ENCODE measurements at regions not wholly inside any gene's neighbourhood (a gene's known extent, or its start where the extent isn't known, plus 50 kb on each side); places are given as distances from the start of the nearest gene placed in this dataset.

DNA sequence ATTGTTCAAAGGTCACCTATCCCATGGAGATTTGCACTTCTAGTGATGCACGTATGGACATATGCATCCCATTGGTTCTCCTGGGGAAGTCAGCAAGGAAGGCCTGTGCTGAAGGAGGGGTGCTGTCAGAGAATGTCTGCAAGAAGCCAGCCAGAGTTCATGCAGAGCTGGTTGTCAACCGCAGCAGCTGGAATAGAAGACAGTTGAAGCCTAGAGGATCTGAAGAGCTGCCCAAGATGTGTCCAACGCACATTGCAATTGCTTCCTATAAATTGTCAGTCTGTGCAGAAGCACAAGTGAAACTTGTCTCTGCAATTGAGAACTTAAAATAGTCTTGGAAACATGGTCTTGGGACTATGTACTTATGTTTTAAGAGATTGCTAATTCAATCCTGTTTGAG, 82.1 kb upstream of the CNTNAP4 start:
- in situ Hi-C loops (cut with HindIII; ENCODE audit: low sequenced_read_pairs): no loop called here
- no peak overlapping the region for H3K4me3 ChIP-seq (ENCODE audit: low read depth, low read length)
- TF ChIP-seq, protein P1, sequence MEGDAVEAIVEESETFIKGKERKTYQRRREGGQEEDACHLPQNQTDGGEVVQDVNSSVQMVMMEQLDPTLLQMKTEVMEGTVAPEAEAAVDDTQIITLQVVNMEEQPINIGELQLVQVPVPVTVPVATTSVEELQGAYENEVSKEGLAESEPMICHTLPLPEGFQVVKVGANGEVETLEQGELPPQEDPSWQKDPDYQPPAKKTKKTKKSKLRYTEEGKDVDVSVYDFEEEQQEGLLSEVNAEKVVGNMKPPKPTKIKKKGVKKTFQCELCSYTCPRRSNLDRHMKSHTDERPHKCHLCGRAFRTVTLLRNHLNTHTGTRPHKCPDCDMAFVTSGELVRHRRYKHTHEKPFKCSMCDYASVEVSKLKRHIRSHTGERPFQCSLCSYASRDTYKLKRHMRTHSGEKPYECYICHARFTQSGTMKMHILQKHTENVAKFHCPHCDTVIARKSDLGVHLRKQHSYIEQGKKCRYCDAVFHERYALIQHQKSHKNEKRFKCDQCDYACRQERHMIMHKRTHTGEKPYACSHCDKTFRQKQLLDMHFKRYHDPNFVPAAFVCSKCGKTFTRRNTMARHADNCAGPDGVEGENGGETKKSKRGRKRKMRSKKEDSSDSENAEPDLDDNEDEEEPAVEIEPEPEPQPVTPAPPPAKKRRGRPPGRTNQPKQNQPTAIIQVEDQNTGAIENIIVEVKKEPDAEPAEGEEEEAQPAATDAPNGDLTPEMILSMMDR (IDR thresholded peaks at IDR 0.05; ENCODE audit: low read depth, low read length, missing control alignments): no peak
- DNase-seq (ENCODE audit: low read depth): no peak

DNA sequence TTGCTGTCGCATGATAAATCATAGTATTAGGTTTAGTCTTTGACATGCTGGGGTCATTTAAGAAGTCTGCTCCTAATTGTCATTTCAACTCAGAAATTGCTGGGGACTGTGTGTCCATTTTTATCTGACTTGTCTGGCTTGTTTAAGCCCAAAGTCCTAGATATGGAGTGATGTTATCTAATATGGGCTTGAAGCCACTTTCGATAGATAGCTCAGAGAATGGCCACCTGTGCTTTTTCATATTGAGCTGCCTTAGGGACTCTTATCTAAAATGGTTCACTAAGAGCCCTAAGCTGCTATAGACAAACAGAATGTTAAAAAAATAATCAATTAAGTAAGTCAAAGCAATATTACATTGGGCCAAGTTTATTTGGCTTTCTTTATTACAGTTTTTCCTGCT, 81.6 kb upstream of the CNTNAP4 start:
- TF ChIP-seq, protein P1 (IDR thresholded peaks at IDR 0.05; ENCODE audit: low read depth, low read length, missing control alignments): no peak

DNA sequence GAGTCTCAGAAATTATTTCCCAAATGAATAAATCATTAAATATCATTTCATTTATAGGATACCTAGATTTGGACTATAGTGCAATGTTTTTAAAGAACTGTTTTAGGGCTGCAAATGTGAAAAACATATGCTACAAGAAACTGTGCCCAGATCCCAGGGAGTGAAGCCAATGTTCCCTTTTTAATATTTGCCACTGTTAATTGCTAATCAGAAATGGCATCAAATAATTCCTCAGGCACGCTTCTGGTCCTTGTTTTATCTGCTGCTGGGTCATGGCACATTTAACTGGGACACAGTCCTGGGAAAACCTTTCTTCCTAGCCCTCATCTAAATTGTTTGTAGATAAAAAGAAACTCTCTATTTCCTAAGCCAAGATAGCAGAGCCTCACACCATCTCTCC, 79.3 kb upstream of the CNTNAP4 start:
- TF ChIP-seq, protein P1 (IDR thresholded peaks at IDR 0.05; ENCODE audit: low read depth, low read length, missing control alignments): no peak
- H3K4me3 ChIP-seq (ENCODE audit: low read depth, low read length): no peak overlapping the region
- in situ Hi-C loops (cut with HindIII; ENCODE audit: low sequenced_read_pairs): no loop called here
- no peak for DNase-seq (ENCODE audit: low read depth)

More for the DNA sequence above, 81.6 kb upstream of the CNTNAP4 start:
- DNase-seq (ENCODE audit: low read depth): no peak
- no peak overlapping the region for H3K4me3 ChIP-seq (ENCODE audit: low read depth, low read length)
- in situ Hi-C loops (cut with HindIII; ENCODE audit: low sequenced_read_pairs): no loop called here

DNA sequence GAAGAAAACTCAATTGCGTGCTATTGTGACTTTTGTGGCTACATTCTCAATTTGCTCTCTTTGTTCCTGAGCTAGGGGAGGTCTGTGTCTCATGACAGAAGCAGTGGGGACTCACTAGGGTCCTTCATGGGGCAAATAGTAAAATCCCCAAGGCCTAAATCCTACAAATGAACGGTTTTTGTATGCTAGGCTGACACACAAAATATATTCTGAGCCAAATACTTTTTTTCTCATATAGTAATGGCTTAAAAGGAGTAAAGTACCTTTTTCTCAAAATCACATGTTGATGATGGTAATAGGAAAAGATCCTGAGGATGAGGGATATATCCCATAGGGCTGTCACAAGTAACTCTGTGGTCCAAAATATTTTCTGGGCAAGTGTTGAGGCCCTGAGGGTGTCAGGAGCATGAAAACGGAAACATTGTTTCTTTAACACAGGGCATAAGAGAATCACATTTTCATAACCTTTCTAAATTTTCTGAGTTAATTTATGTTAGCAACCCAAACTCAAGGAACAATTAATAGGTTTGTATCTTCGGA, 77.5 kb upstream of the CNTNAP4 start:
- no peak overlapping the region for H3K4me3 ChIP-seq (ENCODE audit: low read depth, low read length)
- no peak for DNase-seq (ENCODE audit: low read depth)
- in situ Hi-C loops (cut with HindIII; ENCODE audit: low sequenced_read_pairs): no loop called here
- TF ChIP-seq, protein P1 (IDR thresholded peaks at IDR 0.05; ENCODE audit: low read depth, low read length, missing control alignments): no peak

DNA sequence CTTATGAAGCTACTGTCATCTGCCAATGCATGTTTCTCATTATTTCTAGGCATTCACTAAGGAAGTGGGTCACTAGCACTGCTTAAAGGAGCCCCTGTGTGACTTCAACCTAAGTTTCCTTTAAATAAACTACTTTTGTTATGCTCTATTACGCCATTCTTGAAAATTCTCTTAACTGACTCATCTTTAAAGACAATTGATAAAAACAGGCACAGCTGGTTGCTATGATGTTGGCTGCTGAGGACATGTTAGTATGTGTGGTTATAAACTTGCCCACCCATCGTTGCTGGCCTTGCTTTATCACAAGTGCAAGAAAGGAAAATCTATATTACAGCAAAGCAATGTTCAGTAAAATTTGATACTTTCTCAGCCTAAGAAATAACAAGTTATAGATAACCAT, 75.8 kb upstream of the CNTNAP4 start:
- in situ Hi-C loops (cut with HindIII; ENCODE audit: low sequenced_read_pairs): no loop called here
- TF ChIP-seq, protein P1 (IDR thresholded peaks at IDR 0.05; ENCODE audit: low read depth, low read length, missing control alignments): no peak
- no peak for DNase-seq (ENCODE audit: low read depth)
- no peak overlapping the region for H3K4me3 ChIP-seq (ENCODE audit: low read depth, low read length)

DNA sequence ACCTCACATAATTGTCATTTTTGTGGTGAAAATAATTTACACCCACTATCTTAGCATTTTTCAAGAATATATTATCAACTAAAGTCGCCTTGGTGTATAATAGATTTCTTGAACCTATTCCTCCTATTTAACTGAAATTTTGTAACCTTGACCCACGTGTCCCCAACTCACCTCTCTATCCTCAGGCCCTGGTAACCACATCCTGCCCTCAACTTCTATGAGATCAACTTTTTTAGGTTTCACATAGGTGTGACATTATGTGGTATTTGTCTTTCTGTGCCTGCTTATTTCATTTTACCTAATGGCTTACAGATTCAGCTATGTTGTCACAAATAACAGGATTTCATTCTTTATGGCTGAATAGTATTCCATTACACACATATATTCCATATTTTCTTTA, 73.0 kb upstream of the CNTNAP4 start:
- DNase-seq (ENCODE audit: low read depth): no peak
- TF ChIP-seq, protein P1 (IDR thresholded peaks at IDR 0.05; ENCODE audit: low read depth, low read length, missing control alignments): no peak
- no peak overlapping the region for H3K4me3 ChIP-seq (ENCODE audit: low read depth, low read length)
- in situ Hi-C loops (cut with HindIII; ENCODE audit: low sequenced_read_pairs): no loop called here

DNA sequence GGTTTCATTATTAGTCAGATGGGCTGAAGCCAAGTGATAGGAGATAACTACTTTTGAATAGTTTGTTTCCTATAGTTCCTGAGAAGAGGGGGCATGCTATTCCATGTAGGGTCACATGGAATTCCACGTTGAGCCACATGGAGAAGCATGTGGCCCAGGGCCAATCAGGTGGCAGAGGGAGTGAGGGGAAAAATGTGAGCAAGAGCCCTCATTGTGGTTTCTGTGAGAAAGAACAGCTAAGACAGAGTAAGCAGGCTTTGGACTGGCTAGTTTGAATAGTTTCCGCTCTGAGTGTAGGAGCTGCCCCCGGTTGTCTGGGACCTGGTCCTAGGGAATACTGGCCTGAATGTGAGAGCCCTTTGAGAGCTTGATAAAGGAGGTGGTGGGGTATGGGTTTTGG, 69.9 kb upstream of the CNTNAP4 start:
- no peak for DNase-seq (ENCODE audit: low read depth)
- TF ChIP-seq, protein P1 (IDR thresholded peaks at IDR 0.05; ENCODE audit: low read depth, low read length, missing control alignments): no peak
- in situ Hi-C loops (cut with HindIII; ENCODE audit: low sequenced_read_pairs): no loop called here
- no peak overlapping the region for H3K4me3 ChIP-seq (ENCODE audit: low read depth, low read length)
